ENCODE measurements at regions not wholly inside any gene's neighbourhood (a gene's known extent, or its start where the extent isn't known, plus 50 kb on each side); places are given as distances from the start of the nearest gene placed in this dataset.
"Not testable (repeated sequence)": the region's sequence is repeated elsewhere in the genome, so short reads cannot be mapped to it uniquely, and the experiment has no call there.

GRCh38 chr3:4228295-4228694, 74.9 kb upstream of the SETMAR start:
- no peaks in the 10 kb centered on the region for H3K9me3 Mint-ChIP-seq
- H3K27ac Mint-ChIP-seq: no peak overlapping the region
- H3K27me3 Mint-ChIP-seq: no peaks in the 10 kb centered on the region
- H3K4me3 Mint-ChIP-seq: no peak overlapping the region
- no peak for DNase-seq
- H3K36me3 Mint-ChIP-seq: no peaks in the 10 kb centered on the region
- no peaks in the 10 kb centered on the region for H3K4me1 Mint-ChIP-seq

- no peak overlapping the region for H3K4me3 Mint-ChIP-seq
Observed at GRCh38 chr3:4231041-4231440, 72.1 kb upstream of the SETMAR start.

GRCh38 chr3:4232798-4233197, 70.4 kb upstream of the SETMAR start:
- Mint-ChIP-seq H3K27me3 (no peaks in the 10 kb centered on the region), H3K9me3 (peaks cover 1% of the 10 kb centered on the region), H3K4me3 (no peak overlapping the region), H3K4me1 (no peaks in the 10 kb centered on the region), H3K27ac (no peak overlapping the region), H3K36me3 (no peaks in the 10 kb centered on the region)
- no peak for DNase-seq

More at GRCh38 chr3:4231041-4231440, 72.1 kb upstream of the SETMAR start:
- no peaks in the 10 kb centered on the region for H3K36me3 Mint-ChIP-seq
- no peaks in the 10 kb centered on the region for H3K27me3 Mint-ChIP-seq
- no peaks in the 10 kb centered on the region for H3K9me3 Mint-ChIP-seq
- no peak for DNase-seq
- H3K27ac Mint-ChIP-seq: no peak overlapping the region
- H3K4me1 Mint-ChIP-seq: no peaks in the 10 kb centered on the region

GRCh38 chr3:4233488-4233887, 69.7 kb upstream of the SETMAR start:
- no peaks in the 10 kb centered on the region for H3K27me3 Mint-ChIP-seq
- H3K4me3 Mint-ChIP-seq: no peak overlapping the region
- no peak for DNase-seq
- no peaks in the 10 kb centered on the region for H3K36me3 Mint-ChIP-seq
- no peak overlapping the region for H3K27ac Mint-ChIP-seq
- peaks cover 1% of the 10 kb centered on the region for H3K9me3 Mint-ChIP-seq
- H3K4me1 Mint-ChIP-seq: no peaks in the 10 kb centered on the region

GRCh38 chr3:4234889-4235288, 68.3 kb upstream of the SETMAR start:
- no peak overlapping the region for H3K27ac Mint-ChIP-seq
- H3K4me3 Mint-ChIP-seq: no peak overlapping the region
- H3K36me3 Mint-ChIP-seq: peaks cover 1% of the 10 kb centered on the region
- no peaks in the 10 kb centered on the region for H3K4me1 Mint-ChIP-seq
- DNase-seq: no peak
- peaks cover 5% of the 10 kb centered on the region for H3K9me3 Mint-ChIP-seq
- no peaks in the 10 kb centered on the region for H3K27me3 Mint-ChIP-seq

GRCh38 chr3:4235690-4236089, 67.5 kb upstream of the SETMAR start:
- H3K27ac Mint-ChIP-seq: no peak overlapping the region
- no peak for DNase-seq
- no peak overlapping the region for H3K4me3 Mint-ChIP-seq
- H3K36me3 Mint-ChIP-seq: peaks cover 2% of the 10 kb centered on the region
- no peaks in the 10 kb centered on the region for H3K4me1 Mint-ChIP-seq
- no peaks in the 10 kb centered on the region for H3K27me3 Mint-ChIP-seq
- H3K9me3 Mint-ChIP-seq: peaks cover 6% of the 10 kb centered on the region

- Mint-ChIP-seq H3K4me1 (no peaks in the 10 kb centered on the region), H3K27me3 (no peaks in the 10 kb centered on the region), H3K9me3 (peaks cover 24% of the 10 kb centered on the region), H3K4me3 (no peak overlapping the region), H3K36me3 (peaks cover 7% of the 10 kb centered on the region), H3K27ac (no peak overlapping the region)
- no peak for DNase-seq
Observed at GRCh38 chr3:4241595-4242170, 61.5 kb upstream of the SETMAR start.

- H3K4me3 Mint-ChIP-seq: no peak overlapping the region
- peaks cover 6% of the 10 kb centered on the region for H3K36me3 Mint-ChIP-seq
- H3K27ac Mint-ChIP-seq: no peak overlapping the region
- no peaks in the 10 kb centered on the region for H3K4me1 Mint-ChIP-seq
- H3K9me3 Mint-ChIP-seq: peaks cover 18% of the 10 kb centered on the region
- no peaks in the 10 kb centered on the region for H3K27me3 Mint-ChIP-seq
- no peak for DNase-seq
Observed at GRCh38 chr3:4245671-4246070, 57.5 kb upstream of the SETMAR start.

GRCh38 chr3:4247391-4247790, 55.8 kb upstream of the SETMAR start:
- no peaks in the 10 kb centered on the region for H3K27me3 Mint-ChIP-seq
- peaks cover 7% of the 10 kb centered on the region for H3K4me1 Mint-ChIP-seq
- H3K27ac Mint-ChIP-seq: no peak overlapping the region
- no peak overlapping the region for H3K4me3 Mint-ChIP-seq
- no peak for DNase-seq
- peaks cover 6% of the 10 kb centered on the region for H3K36me3 Mint-ChIP-seq
- peaks cover 13% of the 10 kb centered on the region for H3K9me3 Mint-ChIP-seq

GRCh38 chr3:4250064-4250463, 53.1 kb upstream of the SETMAR start:
- no peak overlapping the region for H3K4me3 Mint-ChIP-seq
- no peaks in the 10 kb centered on the region for H3K9me3 Mint-ChIP-seq
- H3K27me3 Mint-ChIP-seq: no peaks in the 10 kb centered on the region
- no peak overlapping the region for H3K27ac Mint-ChIP-seq
- peaks cover 3% of the 10 kb centered on the region for H3K36me3 Mint-ChIP-seq
- H3K4me1 Mint-ChIP-seq: peaks cover 7% of the 10 kb centered on the region
- DNase-seq: no peak

- H3K4me1 Mint-ChIP-seq: peaks cover 7% of the 10 kb centered on the region
- H3K27ac Mint-ChIP-seq: no peak overlapping the region
- DNase-seq: no peak
- H3K9me3 Mint-ChIP-seq: no peaks in the 10 kb centered on the region
- no peak overlapping the region for H3K4me3 Mint-ChIP-seq
- no peaks in the 10 kb centered on the region for H3K27me3 Mint-ChIP-seq
- H3K36me3 Mint-ChIP-seq: peaks cover 3% of the 10 kb centered on the region
Observed at GRCh38 chr3:4251412-4251811, 51.8 kb upstream of the SETMAR start.

GRCh38 chr3:4253072-4253832, 49.9 kb upstream of the SETMAR start:
- not testable (repeated sequence) for H3K4me3 Mint-ChIP-seq, H3K36me3 Mint-ChIP-seq, H3K27ac Mint-ChIP-seq, H3K4me1 Mint-ChIP-seq, DNase-seq, H3K27me3 Mint-ChIP-seq, H3K9me3 Mint-ChIP-seq

All from activated naive CD8-positive, alpha-beta T cell treated with anti-CD3 and anti-CD28 coated beads for 36 hours (primary cell).